PFSK-1 (cell line): ENCODE measurements at regions not wholly inside any gene's neighbourhood (a gene's known extent, or its start where the extent isn't known, plus 50 kb on each side); places are given as distances from the start of the nearest gene placed in this dataset.

ENCODE experiments used
- FOXP2 ChIP-seq: optimal IDR thresholded peaks from 2 replicates; pipeline ENCODE3; 2011; ENCODE audit warnings: borderline replicate concordance, control low read depth, inconsistent platforms; ENCODE audit not compliant: insufficient read depth; ENCODE audit errors: extremely low read length, extremely low read depth
- POLR2AphosphoS5 ChIP-seq: IDR thresholded peaks from 2 replicates; pipeline ENCODE4 v1.6.1; 2012; ENCODE audit warnings: low read depth, mild to moderate bottlenecking, control low read depth, low read length, moderate library complexity
- SIN3A ChIP-seq: IDR thresholded peaks from 2 replicates; pipeline ENCODE4 v1.6.1; 2012; ENCODE audit warnings: mild to moderate bottlenecking, low read length, moderate library complexity, borderline replicate concordance; ENCODE audit not compliant: insufficient read depth
- TAF1 ChIP-seq: IDR thresholded peaks from 2 replicates; pipeline ENCODE4 v1.6.1; 2012; ENCODE audit warnings: low read length, control low read depth, borderline replicate concordance; ENCODE audit not compliant: insufficient read depth
- TF ChIP-seq, protein P1 (sequence below), 2 experiments: IDR thresholded peaks; 2 replicates each; pipeline versions ENCODE4 v1.6.1 to v1.8.0; 2011 to 2012; ENCODE audit warnings: low read depth in 2 of 2, low read length in 2 of 2, control low read depth in 1 of 2, inconsistent platforms in 1 of 2, mild to moderate bottlenecking in 1 of 2, moderate library complexity in 1 of 2; ENCODE audit not compliant: insufficient read depth in 1 of 2

DNA sequence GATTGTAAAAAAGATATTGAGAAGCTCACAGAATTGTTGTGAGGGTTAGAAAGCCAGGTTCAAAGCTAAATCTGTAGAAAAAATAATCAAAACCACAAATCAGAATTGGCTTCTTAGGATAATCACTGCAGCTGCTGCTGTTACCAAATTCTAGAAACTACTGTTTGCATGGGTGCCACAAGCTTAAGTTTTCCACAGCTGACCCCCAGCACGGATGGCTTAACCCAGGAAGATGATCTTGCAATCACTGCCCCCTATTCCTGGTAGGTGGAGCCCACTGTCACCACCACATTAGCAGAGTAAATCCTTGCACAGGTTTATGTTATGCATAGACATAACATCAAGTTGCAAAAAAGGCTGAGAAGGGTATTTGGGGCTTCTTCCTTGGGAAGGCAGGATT is 877.8 kb upstream of the ADGRL2 start:
- TF ChIP-seq FOXP2 = no peak
- no peak for TF ChIP-seq TAF1
- TF ChIP-seq, protein P1, sequence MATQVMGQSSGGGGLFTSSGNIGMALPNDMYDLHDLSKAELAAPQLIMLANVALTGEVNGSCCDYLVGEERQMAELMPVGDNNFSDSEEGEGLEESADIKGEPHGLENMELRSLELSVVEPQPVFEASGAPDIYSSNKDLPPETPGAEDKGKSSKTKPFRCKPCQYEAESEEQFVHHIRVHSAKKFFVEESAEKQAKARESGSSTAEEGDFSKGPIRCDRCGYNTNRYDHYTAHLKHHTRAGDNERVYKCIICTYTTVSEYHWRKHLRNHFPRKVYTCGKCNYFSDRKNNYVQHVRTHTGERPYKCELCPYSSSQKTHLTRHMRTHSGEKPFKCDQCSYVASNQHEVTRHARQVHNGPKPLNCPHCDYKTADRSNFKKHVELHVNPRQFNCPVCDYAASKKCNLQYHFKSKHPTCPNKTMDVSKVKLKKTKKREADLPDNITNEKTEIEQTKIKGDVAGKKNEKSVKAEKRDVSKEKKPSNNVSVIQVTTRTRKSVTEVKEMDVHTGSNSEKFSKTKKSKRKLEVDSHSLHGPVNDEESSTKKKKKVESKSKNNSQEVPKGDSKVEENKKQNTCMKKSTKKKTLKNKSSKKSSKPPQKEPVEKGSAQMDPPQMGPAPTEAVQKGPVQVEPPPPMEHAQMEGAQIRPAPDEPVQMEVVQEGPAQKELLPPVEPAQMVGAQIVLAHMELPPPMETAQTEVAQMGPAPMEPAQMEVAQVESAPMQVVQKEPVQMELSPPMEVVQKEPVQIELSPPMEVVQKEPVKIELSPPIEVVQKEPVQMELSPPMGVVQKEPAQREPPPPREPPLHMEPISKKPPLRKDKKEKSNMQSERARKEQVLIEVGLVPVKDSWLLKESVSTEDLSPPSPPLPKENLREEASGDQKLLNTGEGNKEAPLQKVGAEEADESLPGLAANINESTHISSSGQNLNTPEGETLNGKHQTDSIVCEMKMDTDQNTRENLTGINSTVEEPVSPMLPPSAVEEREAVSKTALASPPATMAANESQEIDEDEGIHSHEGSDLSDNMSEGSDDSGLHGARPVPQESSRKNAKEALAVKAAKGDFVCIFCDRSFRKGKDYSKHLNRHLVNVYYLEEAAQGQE (IDR thresholded peaks at IDR 0.05; ENCODE audit: insufficient read depth in 1 of 2, low read depth in 2 of 2, low read length in 2 of 2) = no peak
- TF ChIP-seq POLR2AphosphoS5 = no peak
- TF ChIP-seq SIN3A = no peak

- no peak for TF ChIP-seq SIN3A
- TF ChIP-seq TAF1 = no peak
- TF ChIP-seq FOXP2 = no peak
- no peak for TF ChIP-seq POLR2AphosphoS5
- TF ChIP-seq, protein P1 (IDR thresholded peaks at IDR 0.05; ENCODE audit: insufficient read depth in 1 of 2, low read depth in 2 of 2, low read length in 2 of 2) = no peak
These were observed 881.3 kb upstream of the ADGRL2 start for GRCh38 chr1:80919426-80919825.

DNA sequence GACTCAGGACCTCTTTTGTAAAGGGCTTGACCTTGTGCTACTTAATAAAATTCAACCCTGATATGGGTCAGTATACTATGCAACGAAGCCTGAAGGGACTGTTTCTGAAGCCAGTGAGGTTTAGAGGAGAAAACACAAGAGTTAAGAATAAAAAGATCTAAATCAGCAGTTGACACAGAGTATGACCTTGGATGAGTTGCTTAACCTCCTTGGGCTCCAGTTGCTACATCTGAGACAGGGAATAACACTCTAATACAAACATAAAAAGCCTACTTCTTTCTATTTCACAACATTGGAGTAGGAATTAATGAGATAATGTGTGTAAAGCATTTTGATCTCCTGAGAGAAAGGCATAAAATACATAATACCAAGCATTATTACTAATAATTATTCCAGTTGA is 882.4 kb upstream of the ADGRL2 start:
- TF ChIP-seq TAF1 (no peak), SIN3A (no peak)
- TF ChIP-seq, protein P1 (IDR thresholded peaks at IDR 0.05; ENCODE audit: insufficient read depth in 1 of 2, low read depth in 2 of 2, low read length in 2 of 2) = no peak

DNA sequence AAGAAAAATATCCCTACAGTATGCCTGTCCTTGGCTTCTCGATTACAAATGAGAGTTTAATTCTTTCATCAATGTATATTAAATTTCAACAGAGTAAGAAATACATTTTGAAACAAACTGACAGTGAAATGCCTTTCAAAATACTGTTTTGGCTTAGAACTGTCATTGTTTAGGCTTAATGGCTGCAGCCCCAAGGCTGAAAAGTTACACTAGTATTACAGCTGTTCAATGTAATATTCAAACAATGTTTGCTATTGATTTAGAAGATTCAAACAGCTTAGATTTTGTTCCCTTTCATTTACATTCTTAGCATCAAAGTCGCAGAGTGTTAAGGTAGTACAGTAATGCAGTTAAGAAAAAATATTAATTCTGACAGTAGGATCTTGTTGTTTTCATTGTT is 882.9 kb upstream of the ADGRL2 start:
- TF ChIP-seq POLR2AphosphoS5 (no peak), FOXP2 (no peak), TAF1 (no peak), SIN3A (no peak)
- TF ChIP-seq, protein P1 (IDR thresholded peaks at IDR 0.05; ENCODE audit: insufficient read depth in 1 of 2, low read depth in 2 of 2, low read length in 2 of 2) = no peak

- no peak for TF ChIP-seq SIN3A
- no peak for TF ChIP-seq TAF1
- TF ChIP-seq POLR2AphosphoS5 = no peak
- TF ChIP-seq FOXP2 = no peak
- TF ChIP-seq, protein P1 (IDR thresholded peaks at IDR 0.05; ENCODE audit: insufficient read depth in 1 of 2, low read depth in 2 of 2, low read length in 2 of 2) = no peak
These were observed 883.5 kb upstream of the ADGRL2 start for GRCh38 chr1:80917225-80917624.
